ENCODE measurements at regions not wholly inside any gene's neighbourhood (a gene's known extent, or its start where the extent isn't known, plus 50 kb on each side); places are given as distances from the start of the nearest gene placed in this dataset.

GRCh38 chr18:56019156-56019555, 431.2 kb upstream of the TCF4 start:
- no TSS peak for BruUV-seq (replicated peaks)
- intact Hi-C loops (cut with micrococcal nuclease), result no loop called here

More at GRCh38 chr18:56019156-56019555, 431.2 kb upstream of the TCF4 start:
- Histone ChIP-seq H3K9me3 (replicated peaks; ENCODE audit: control insufficient read depth, insufficient read depth, low read depth, low read length) (no peaks in the 10 kb centered on the region), H3K27me3 (ENCODE audit: control insufficient read depth in 2 of 2, insufficient read depth in 2 of 2, low read length in 2 of 2) (no peaks in the 10 kb centered on the region), H3K4me2 (ENCODE audit: insufficient read depth, low read length) (no peak overlapping the region), H3K27ac (ENCODE audit: extremely low read depth, low read depth, low read length) (no peak overlapping the region), H3K9me1 (ENCODE audit: control insufficient read depth, insufficient read depth, low read length) (no peaks in the 10 kb centered on the region), H3K4me3 (no peak overlapping the region), H3K36me3 (ENCODE audit: control insufficient read depth, insufficient read depth, low read length) (no peaks in the 10 kb centered on the region), H3K79me2 (ENCODE audit: control insufficient read depth, insufficient read depth, low read length) (no peaks in the 10 kb centered on the region), H2AFZ (ENCODE audit: low read depth, low read length) (no peak overlapping the region), H3K4me1 (replicated peaks in 1 of 2; ENCODE audit: control insufficient read depth in 2 of 2, insufficient read depth in 2 of 2, low read length in 2 of 2) (no peaks in the 10 kb centered on the region), H3K9ac (ENCODE audit: insufficient read depth in 1 of 2, low read depth in 2 of 2, low read length in 2 of 2) (no peak overlapping the region), H4K20me1 (replicated peaks; ENCODE audit: control insufficient read depth, insufficient read depth, low read length) (no peaks in the 10 kb centered on the region)
- in situ Hi-C loops (cut with MboI), result no loop called here
- POLR2A ChIA-PET, result no interaction called here
- DNase-seq (ENCODE audit: extremely low read depth in 1 of 4, low spot score in 3 of 4) (no peak), ATAC-seq (no peak), FAIRE-seq (no peak)
- CTCF ChIA-PET (ENCODE audit: low intra/inter-chr PET ratio), result no interaction called here
- TF ChIP-seq U2AF1 (optimal IDR thresholded peaks at IDR 0.05; ENCODE audit: low read depth, low read length), result no peak
- TF ChIP-seq, protein P1, sequence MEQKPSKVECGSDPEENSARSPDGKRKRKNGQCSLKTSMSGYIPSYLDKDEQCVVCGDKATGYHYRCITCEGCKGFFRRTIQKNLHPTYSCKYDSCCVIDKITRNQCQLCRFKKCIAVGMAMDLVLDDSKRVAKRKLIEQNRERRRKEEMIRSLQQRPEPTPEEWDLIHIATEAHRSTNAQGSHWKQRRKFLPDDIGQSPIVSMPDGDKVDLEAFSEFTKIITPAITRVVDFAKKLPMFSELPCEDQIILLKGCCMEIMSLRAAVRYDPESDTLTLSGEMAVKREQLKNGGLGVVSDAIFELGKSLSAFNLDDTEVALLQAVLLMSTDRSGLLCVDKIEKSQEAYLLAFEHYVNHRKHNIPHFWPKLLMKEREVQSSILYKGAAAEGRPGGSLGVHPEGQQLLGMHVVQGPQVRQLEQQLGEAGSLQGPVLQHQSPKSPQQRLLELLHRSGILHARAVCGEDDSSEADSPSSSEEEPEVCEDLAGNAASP (IDR thresholded peaks at IDR 0.05), result no peak
- TF ChIP-seq PBX2 (CRISPR knock-in tag; IDR thresholded peaks at IDR 0.05; ENCODE audit: low read depth), result no peak
- TF ChIP-seq PBX2 (tag; conservative IDR thresholded peaks at IDR 0.05; ENCODE audit: low read depth), result peak; percentile 63
- TF ChIP-seq TBP (optimal IDR thresholded peaks at IDR 0.05; ENCODE audit: low read depth, low read length), result no peak
- no peak for TF ChIP-seq STAT5A (IDR thresholded peaks at IDR 0.05; ENCODE audit: borderline replicate concordance, low read length)
- TF ChIP-seq PKNOX1 (IDR thresholded peaks at IDR 0.05), result peak; percentile 76
- TF ChIP-seq, protein P2, sequence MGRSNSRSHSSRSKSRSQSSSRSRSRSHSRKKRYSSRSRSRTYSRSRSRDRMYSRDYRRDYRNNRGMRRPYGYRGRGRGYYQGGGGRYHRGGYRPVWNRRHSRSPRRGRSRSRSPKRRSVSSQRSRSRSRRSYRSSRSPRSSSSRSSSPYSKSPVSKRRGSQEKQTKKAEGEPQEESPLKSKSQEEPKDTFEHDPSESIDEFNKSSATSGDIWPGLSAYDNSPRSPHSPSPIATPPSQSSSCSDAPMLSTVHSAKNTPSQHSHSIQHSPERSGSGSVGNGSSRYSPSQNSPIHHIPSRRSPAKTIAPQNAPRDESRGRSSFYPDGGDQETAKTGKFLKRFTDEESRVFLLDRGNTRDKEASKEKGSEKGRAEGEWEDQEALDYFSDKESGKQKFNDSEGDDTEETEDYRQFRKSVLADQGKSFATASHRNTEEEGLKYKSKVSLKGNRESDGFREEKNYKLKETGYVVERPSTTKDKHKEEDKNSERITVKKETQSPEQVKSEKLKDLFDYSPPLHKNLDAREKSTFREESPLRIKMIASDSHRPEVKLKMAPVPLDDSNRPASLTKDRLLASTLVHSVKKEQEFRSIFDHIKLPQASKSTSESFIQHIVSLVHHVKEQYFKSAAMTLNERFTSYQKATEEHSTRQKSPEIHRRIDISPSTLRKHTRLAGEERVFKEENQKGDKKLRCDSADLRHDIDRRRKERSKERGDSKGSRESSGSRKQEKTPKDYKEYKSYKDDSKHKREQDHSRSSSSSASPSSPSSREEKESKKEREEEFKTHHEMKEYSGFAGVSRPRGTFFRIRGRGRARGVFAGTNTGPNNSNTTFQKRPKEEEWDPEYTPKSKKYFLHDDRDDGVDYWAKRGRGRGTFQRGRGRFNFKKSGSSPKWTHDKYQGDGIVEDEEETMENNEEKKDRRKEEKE (IDR thresholded peaks at IDR 0.05; ENCODE audit: borderline replicate concordance in 1 of 2, control insufficient read depth in 1 of 2, low read depth in 2 of 2, low read length in 1 of 2), result no peak
- peak; percentile 66 for TF ChIP-seq MEIS2 (IDR thresholded peaks at IDR 0.05; ENCODE audit: partially characterized antibody)
- WGBS (ENCODE audit: insufficient coverage, low coverage, missing lambda C conversion rate), result 4% methylated on average over 2 of the region's 2 CpGs
